NCI-H128 (cell line): ENCODE measurements at regions not wholly inside any gene's neighbourhood (a gene's known extent, or its start where the extent isn't known, plus 50 kb on each side); places are given as distances from the start of the nearest gene placed in this dataset.
"Not testable (repeated sequence)": the region's sequence is repeated elsewhere in the genome, so short reads cannot be mapped to it uniquely, and the experiment has no call there.

ENCODE experiments used
- DNase-seq: peaks from one replicate; lab custom pipeline; 2025; ENCODE audit not compliant: unreplicated experiment; lab: John Stamatoyannopoulos, UW

GRCh38 chrX:21207080-21207479 is 167.1 kb upstream of the CNKSR2 start:
- no peak for DNase-seq

- DNase-seq = not testable (repeated sequence)
Measured at GRCh38 chrX:21219208-21219607, 155.0 kb upstream of the CNKSR2 start.

- no peak for DNase-seq
Measured at GRCh38 chrX:21225643-21226042, 148.6 kb upstream of the CNKSR2 start.

- not testable (repeated sequence) for DNase-seq
Measured at GRCh38 chrX:21228974-21229373, 145.2 kb upstream of the CNKSR2 start.

GRCh38 chrX:21255032-21255618 is 119.1 kb upstream of the CNKSR2 start:
- DNase-seq = no peak

GRCh38 chrX:21266949-21267348 is 107.3 kb upstream of the CNKSR2 start:
- no peak for DNase-seq

- no peak for DNase-seq
Measured at GRCh38 chrX:21276736-21277433, 97.3 kb upstream of the CNKSR2 start.

GRCh38 chrX:21289232-21289631 is 85.0 kb upstream of the CNKSR2 start:
- DNase-seq = no peak

GRCh38 chrX:21295246-21295820 is 78.9 kb upstream of the CNKSR2 start:
- no peak for DNase-seq

GRCh38 chrX:21305799-21306336 is 68.3 kb upstream of the CNKSR2 start:
- DNase-seq = no peak

GRCh38 chrX:21319323-21319722 is 54.9 kb upstream of the CNKSR2 start:
- DNase-seq = no peak
